ENCODE measurements at regions not wholly inside any gene's neighbourhood (a gene's known extent, or its start where the extent isn't known, plus 50 kb on each side); places are given as distances from the start of the nearest gene placed in this dataset.
"Not testable (repeated sequence)": the region's sequence is repeated elsewhere in the genome, so short reads cannot be mapped to it uniquely, and the experiment has no call there.

DNA sequence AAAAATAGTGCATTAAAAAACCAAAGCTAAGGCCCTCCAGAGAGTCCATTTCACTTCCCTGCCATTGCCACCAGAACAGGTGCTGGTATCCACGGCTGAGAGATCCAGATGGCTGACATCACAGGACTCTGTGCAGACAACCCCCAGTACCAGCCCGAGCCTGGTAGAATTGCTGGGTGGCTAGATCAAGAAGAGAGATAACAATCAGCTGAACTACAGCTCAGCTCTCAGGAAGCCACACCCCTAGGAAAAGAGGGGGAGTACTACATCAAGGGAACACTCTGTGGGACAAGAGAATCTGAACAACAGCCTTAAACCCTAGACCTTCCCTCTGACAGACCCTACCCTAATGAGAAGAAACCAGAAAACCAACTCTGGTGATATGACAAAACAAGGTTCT is 73.8 kb upstream of the SLIT3 start:
- H3K79me2 ChIP-seq (ENCODE audit: control insufficient read depth, insufficient read depth, low read length), result no peaks in the 10 kb centered on the region
- H3K9me3 ChIP-seq (ENCODE audit: control extremely low read depth in 1 of 3, control insufficient read depth in 2 of 3, insufficient read depth in 1 of 3, low read length in 2 of 3), result peaks cover 0 to 7% (median 0%) of the 10 kb centered on the region in 3 donors
- Mint-ChIP-seq H3K9me3 (ENCODE audit: insufficient read depth) (peaks cover 12% of the 10 kb centered on the region), H3K4me1 (no peaks in the 10 kb centered on the region), H3K4me3 (no peak overlapping the region), H3K27me3 (peaks cover 3% of the 10 kb centered on the region), H3K27ac (no peak overlapping the region)
- no peak overlapping the region for H3K9ac ChIP-seq (ENCODE audit: low read length)
- H4K20me1 ChIP-seq (ENCODE audit: control insufficient read depth, insufficient read depth, low read length, poor library complexity, severe bottlenecking), result no peaks in the 10 kb centered on the region
- CTCF ChIA-PET, result no interaction called here
- TF ChIP-seq, protein P1, sequence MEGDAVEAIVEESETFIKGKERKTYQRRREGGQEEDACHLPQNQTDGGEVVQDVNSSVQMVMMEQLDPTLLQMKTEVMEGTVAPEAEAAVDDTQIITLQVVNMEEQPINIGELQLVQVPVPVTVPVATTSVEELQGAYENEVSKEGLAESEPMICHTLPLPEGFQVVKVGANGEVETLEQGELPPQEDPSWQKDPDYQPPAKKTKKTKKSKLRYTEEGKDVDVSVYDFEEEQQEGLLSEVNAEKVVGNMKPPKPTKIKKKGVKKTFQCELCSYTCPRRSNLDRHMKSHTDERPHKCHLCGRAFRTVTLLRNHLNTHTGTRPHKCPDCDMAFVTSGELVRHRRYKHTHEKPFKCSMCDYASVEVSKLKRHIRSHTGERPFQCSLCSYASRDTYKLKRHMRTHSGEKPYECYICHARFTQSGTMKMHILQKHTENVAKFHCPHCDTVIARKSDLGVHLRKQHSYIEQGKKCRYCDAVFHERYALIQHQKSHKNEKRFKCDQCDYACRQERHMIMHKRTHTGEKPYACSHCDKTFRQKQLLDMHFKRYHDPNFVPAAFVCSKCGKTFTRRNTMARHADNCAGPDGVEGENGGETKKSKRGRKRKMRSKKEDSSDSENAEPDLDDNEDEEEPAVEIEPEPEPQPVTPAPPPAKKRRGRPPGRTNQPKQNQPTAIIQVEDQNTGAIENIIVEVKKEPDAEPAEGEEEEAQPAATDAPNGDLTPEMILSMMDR (IDR thresholded peaks at IDR 0.05), result no peak
- no peak for TF ChIP-seq EZH2 (IDR thresholded peaks at IDR 0.05; ENCODE audit: borderline replicate concordance, insufficient read depth, low read depth, low read length, poor library complexity, severe bottlenecking)
- H3K27ac ChIP-seq (ENCODE audit: low read length in 2 of 2), result no peak overlapping the region
- H3K4me3 ChIP-seq (ENCODE audit: control extremely low read depth in 1 of 5, extremely low read depth in 1 of 5, insufficient read depth in 1 of 5, low read depth in 2 of 5, low read length in 4 of 5), result no peak overlapping the region
- no peak overlapping the region for H2AFZ ChIP-seq (ENCODE audit: insufficient read depth, low read depth, low read length, poor library complexity, severe bottlenecking)
- no peaks in the 10 kb centered on the region for H3K4me1 ChIP-seq (ENCODE audit: control insufficient read depth in 2 of 2, insufficient read depth in 2 of 2, low read length in 2 of 2)
- POLR2A ChIA-PET, result no interaction called here
- no peak for DNase-seq
- H3K36me3 ChIP-seq (replicated peaks in 1 of 2; ENCODE audit: control extremely low read depth in 1 of 2, control insufficient read depth in 1 of 2, extremely low read depth in 1 of 2, insufficient read depth in 2 of 2, low read length in 1 of 2), result no peaks in the 10 kb centered on the region
- WGBS (ENCODE audit: insufficient coverage), result 55% methylated on average over 2 of the region's 2 CpGs
- no peak overlapping the region for H3K4me2 ChIP-seq (replicated peaks; ENCODE audit: low read depth, low read length, poor library complexity, severe bottlenecking)
- intact Hi-C loops (cut with micrococcal nuclease), result no loop called here
- H3K27me3 ChIP-seq (replicated peaks in 1 of 4; ENCODE audit: control extremely low read depth in 1 of 4, control insufficient read depth in 3 of 4, insufficient read depth in 4 of 4, low read length in 3 of 4), result peaks cover 0 to 3% (median 0%) of the 10 kb centered on the region in 4 experiments
- ATAC-seq (ENCODE audit: low read depth), result no peak

DNA sequence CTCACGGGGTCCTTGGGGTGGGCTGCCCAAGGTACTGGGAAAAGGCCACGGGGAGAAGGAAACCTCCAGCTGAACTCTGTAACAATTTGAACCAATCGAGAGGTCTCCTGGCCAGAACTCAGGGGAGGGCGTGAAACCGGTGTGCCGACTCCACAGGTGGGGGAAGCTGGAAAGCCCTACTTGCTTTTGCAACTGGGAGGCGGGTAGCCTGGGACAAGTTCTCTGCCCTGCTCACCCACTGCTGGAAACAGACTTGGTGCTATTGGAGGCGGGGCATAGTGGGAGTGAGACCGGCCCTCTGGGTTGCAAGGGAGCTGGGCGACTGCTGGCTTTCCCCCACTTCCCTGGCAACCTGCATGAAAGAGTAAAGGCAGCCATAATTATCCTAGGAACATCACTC is 73.2 kb upstream of the SLIT3 start:
- Histone ChIP-seq H3K4me3 (ENCODE audit: control extremely low read depth in 1 of 5, extremely low read depth in 1 of 5, insufficient read depth in 1 of 5, low read depth in 2 of 5, low read length in 4 of 5) (no peak overlapping the region), H2AFZ (ENCODE audit: insufficient read depth, low read depth, low read length, poor library complexity, severe bottlenecking) (no peak overlapping the region), H4K20me1 (ENCODE audit: control insufficient read depth, insufficient read depth, low read length, poor library complexity, severe bottlenecking) (no peaks in the 10 kb centered on the region), H3K4me2 (replicated peaks; ENCODE audit: low read depth, low read length, poor library complexity, severe bottlenecking) (no peak overlapping the region), H3K4me1 (ENCODE audit: control insufficient read depth in 2 of 2, insufficient read depth in 2 of 2, low read length in 2 of 2) (no peaks in the 10 kb centered on the region), H3K79me2 (ENCODE audit: control insufficient read depth, insufficient read depth, low read length) (no peaks in the 10 kb centered on the region), H3K9me3 (ENCODE audit: control extremely low read depth in 1 of 3, control insufficient read depth in 2 of 3, insufficient read depth in 1 of 3, low read length in 2 of 3) (peaks cover 0 to 7% (median 0%) of the 10 kb centered on the region in 3 donors), H3K9ac (ENCODE audit: low read length) (no peak overlapping the region), H3K27ac (ENCODE audit: low read length in 2 of 2) (no peak overlapping the region), H3K27me3 (replicated peaks in 1 of 4; ENCODE audit: control extremely low read depth in 1 of 4, control insufficient read depth in 3 of 4, insufficient read depth in 4 of 4, low read length in 3 of 4) (peaks cover 0 to 3% (median 0%) of the 10 kb centered on the region in 4 experiments), H3K36me3 (replicated peaks in 1 of 2; ENCODE audit: control extremely low read depth in 1 of 2, control insufficient read depth in 1 of 2, extremely low read depth in 1 of 2, insufficient read depth in 2 of 2, low read length in 1 of 2) (no peaks in the 10 kb centered on the region)
- WGBS (ENCODE audit: insufficient coverage), result 91% methylated on average over 10 of the region's 10 CpGs
- CTCF ChIA-PET, result no interaction called here
- intact Hi-C loops (cut with micrococcal nuclease), result no loop called here
- no peak overlapping the region for H3K4me3 Mint-ChIP-seq
- no peaks in the 10 kb centered on the region for H3K4me1 Mint-ChIP-seq
- H3K9me3 Mint-ChIP-seq (ENCODE audit: insufficient read depth), result peaks cover 8% of the 10 kb centered on the region
- no peak for DNase-seq
- TF ChIP-seq EZH2 (IDR thresholded peaks at IDR 0.05; ENCODE audit: borderline replicate concordance, insufficient read depth, low read depth, low read length, poor library complexity, severe bottlenecking), result no peak
- TF ChIP-seq, protein P1 (IDR thresholded peaks at IDR 0.05), result no peak
- POLR2A ChIA-PET, result no interaction called here
- ATAC-seq (ENCODE audit: low read depth), result no peak
- H3K27ac Mint-ChIP-seq, result no peak overlapping the region
- H3K27me3 Mint-ChIP-seq, result peaks cover 3% of the 10 kb centered on the region

DNA sequence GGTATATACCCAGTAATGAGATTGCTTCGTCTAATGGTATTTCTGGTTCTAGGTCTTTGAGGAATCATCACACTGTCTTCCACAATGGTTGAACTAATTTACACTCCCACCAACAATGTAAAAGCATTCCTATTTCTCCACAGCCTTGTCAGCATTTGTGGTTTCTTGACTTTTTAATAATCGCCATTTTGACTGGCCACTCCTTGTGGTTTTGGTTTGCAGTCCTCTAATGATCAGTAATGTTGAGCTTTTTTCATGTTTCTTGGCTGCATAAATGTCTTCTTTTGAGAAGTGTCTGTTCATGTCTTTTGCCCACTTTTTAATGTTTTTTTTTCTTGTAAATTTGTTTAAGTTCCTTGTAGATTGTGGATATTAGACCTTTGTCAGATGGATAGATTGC is 70.9 kb upstream of the SLIT3 start:
- H3K4me2 ChIP-seq (replicated peaks; ENCODE audit: low read depth, low read length, poor library complexity, severe bottlenecking); intact Hi-C loops (cut with micrococcal nuclease); H3K4me1 ChIP-seq (ENCODE audit: control insufficient read depth in 2 of 2, insufficient read depth in 2 of 2, low read length in 2 of 2); H3K79me2 ChIP-seq (ENCODE audit: control insufficient read depth, insufficient read depth, low read length); H3K36me3 ChIP-seq (replicated peaks in 1 of 2; ENCODE audit: control extremely low read depth in 1 of 2, control insufficient read depth in 1 of 2, extremely low read depth in 1 of 2, insufficient read depth in 2 of 2, low read length in 1 of 2); H3K4me3 Mint-ChIP-seq; H3K9me3 ChIP-seq (ENCODE audit: control extremely low read depth in 1 of 3, control insufficient read depth in 2 of 3, insufficient read depth in 1 of 3, low read length in 2 of 3); H3K4me3 ChIP-seq (ENCODE audit: control extremely low read depth in 1 of 5, extremely low read depth in 1 of 5, insufficient read depth in 1 of 5, low read depth in 2 of 5, low read length in 4 of 5); H4K20me1 ChIP-seq (ENCODE audit: control insufficient read depth, insufficient read depth, low read length, poor library complexity, severe bottlenecking); H2AFZ ChIP-seq (ENCODE audit: insufficient read depth, low read depth, low read length, poor library complexity, severe bottlenecking); POLR2A ChIA-PET; H3K4me1 Mint-ChIP-seq; CTCF ChIA-PET; DNase-seq; H3K9ac ChIP-seq (ENCODE audit: low read length); H3K27ac ChIP-seq (ENCODE audit: low read length in 2 of 2); H3K27me3 ChIP-seq (replicated peaks in 1 of 4; ENCODE audit: control extremely low read depth in 1 of 4, control insufficient read depth in 3 of 4, insufficient read depth in 4 of 4, low read length in 3 of 4); ATAC-seq (ENCODE audit: low read depth); H3K27ac Mint-ChIP-seq: not testable (repeated sequence)
- Mint-ChIP-seq H3K9me3 (ENCODE audit: insufficient read depth) (peaks cover 12% of the 10 kb centered on the region), H3K27me3 (peaks cover 11% of the 10 kb centered on the region)
- whole genome bisulfite sequencing (ENCODE audit: insufficient coverage), result no CpG with 5 or more reads among the region's 2 CpGs

Data from B cell (primary cell).